Fibroblast of skin of right biceps (primary cell): ENCODE measurements at regions not wholly inside any gene's neighbourhood (a gene's known extent, or its start where the extent isn't known, plus 50 kb on each side); places are given as distances from the start of the nearest gene placed in this dataset.

ENCODE experiments used
- DNase-seq: peaks from one replicate; pipeline ENCODE4 v3.0.0-alpha.2; 2013

DNA sequence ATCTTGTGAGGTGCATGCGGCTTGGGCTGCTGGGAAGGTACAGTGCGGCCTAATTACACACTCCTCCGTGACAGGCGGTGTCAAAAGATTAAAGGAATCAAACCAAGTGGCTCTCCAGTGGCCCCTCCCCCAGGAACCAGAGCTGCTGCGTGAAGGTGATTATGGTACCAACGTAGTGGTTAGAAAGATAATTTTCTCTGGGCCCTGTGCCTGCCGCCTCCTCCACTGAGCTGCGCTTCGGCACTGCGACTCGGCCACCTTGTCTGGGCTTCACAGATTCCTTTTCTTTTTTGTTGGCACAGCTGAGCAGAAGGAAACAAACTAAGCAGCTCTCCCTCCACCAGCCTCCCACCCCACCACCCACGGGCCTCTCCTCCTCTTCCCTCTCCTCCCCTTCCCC is 113.2 kb upstream of the SDK2 start:
- DNase-seq = no peak

DNA sequence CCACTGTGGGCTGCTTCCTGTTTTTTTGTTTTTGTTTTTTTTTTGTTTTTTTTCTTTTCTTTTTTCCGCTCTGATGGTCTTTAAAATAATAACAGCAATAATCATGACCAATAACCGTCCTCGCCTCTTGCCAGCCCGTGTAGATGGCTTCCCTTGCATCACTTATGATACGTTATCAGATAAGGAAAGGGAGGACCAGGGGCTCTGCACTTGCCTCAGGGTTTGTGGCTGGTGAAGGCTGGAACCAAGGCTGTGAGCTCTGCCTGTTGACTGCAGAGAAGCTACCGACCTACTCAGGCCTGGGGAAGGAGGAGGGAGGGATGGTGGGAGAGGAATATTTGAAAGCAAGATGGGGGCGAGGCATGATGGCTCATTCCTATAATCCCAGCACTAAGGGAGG is 114.0 kb upstream of the SDK2 start:
- DNase-seq = no peak

DNA sequence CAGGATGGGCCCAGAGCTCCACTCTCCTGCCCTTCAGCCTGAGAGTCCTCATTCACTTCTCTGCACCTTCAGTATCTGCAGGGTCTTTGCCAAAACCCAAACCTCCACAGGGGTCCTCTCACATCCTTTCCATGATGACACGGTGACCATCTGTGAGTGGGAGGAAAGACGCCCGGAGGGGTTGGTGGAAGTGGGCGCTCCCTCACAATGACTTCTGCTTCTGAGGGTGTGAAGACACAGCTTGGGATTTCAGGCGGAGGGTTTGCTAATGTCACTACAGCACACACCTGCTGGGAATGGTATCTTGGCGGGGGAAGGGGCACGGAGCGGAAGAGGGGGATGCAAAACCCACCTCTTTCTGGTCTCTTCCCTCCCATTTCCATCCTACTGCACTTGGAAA is 115.1 kb upstream of the SDK2 start:
- no peak for DNase-seq

DNA sequence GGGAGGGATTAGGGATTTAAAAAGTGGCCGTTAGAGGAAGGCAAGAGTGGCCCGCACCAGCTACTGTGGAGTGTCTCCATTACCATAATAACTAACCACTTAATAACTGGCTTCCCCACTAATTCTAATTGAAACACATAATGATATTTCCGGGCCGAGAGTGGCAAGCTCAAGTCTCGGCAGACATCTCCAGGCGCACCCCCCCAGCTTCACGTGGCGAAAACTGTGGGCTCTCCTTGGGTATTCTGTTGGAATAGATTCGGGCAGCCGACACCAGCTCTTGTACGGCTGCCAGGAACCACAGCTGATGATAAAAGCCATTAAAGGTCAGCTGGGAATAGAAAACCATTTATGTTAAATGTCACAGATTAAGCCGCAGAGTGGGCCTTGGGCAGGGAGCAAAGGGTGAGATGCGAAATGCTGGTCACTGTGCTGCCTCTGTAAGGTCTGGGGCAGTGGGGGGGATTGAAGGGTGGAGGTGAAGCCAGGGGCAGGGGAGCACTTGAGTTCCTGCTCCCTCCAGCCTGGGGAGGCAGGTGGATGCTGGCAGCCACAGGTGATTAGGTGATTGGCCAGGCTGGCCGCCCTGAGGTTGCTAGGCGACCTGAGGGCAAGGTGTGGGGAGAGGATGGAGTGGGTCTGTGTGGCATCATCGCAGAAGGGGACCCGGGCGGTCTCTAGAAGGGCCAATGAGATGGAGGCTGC is 115.6 kb upstream of the SDK2 start:
- DNase-seq = no peak

DNA sequence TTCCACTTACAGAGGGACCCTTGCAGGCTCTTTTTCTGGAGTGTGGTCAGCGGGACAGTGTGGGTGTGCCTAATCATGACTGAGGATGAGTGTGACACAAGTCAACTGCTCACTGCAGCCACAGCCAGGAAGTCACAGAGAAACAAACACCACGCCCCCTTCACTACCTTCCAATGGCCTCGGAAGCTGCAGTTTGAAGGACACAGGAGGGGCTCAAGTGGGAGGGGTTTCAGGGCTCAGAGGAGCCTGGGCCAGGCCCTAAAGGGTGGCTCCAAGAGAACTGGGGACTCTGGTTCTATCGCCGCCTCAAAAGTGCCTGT is 116.2 kb upstream of the SDK2 start:
- DNase-seq = no peak

DNA sequence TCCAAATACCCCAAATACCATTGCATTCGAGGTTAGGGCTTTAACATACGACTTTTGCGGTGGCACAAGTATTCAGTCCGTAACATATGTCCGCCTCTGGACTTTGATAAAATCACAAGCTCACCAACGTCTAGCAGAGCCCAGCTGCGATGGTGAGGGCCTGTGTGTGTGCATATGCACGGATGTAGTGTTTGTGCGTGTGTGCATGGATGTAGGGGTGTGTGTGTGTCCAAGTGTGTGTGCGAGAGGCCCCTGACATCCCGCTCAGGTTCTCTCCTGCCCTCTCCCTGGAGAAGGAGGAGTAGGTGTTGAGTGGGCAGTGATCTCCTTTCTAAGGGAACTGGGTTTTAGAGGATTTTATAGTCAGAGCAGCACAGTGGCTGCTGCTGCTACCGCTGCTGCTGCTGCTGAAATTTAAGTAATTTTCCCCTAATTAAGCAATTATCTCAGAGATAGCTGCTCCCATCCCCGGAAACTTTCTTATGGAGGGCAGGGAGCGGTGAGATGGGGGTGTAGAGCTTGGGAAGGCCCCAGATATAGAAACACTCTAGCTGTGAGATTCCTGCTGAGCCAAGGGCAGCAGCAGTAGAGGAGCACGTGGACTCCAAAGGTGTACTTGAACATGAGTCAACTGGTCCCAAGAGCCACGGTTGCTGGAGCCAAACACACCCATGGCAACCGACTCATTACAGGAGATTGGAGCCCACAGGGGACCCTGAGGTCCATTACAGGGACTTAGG is 121.7 kb upstream of the SDK2 start:
- no peak for DNase-seq

DNA sequence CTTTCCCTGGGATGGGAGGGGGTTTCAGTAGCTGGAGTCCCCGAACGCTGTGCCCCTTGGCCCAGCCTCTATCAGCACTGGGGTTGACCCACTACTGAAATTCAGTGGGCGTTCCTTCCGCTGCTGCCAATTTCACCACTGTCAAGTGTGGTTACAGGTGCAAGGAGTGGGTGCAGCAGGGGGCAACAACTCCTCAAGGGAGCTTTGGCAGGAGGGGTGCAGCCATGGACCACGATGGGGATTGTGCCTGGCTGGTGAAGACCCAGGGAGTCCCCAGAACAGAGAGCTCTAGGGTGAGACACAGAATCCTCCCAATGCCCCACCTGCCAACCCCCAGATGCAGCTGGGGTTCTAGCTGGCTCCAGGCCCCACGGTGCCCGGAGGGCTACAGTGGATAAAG is 123.5 kb upstream of the SDK2 start:
- no peak for DNase-seq

DNA sequence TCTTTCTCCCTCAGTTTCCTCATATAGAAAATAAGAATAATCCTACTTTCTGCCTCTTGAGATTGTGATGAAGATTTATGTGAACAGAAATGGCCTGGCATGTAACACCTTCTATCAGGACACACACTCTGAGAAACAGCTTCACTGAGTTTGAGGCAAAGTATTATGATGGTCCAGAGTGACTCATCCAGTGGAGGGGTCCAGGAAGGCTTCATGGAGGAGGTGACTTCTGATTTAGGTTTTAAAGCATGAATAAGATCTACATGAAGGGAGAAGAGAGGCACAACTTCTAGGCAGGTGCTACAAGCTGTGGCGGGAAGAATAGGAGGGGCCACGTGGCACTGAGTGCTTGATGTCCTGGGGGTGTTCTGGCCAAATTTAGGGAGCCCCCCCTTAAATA is 124.4 kb upstream of the SDK2 start:
- no peak for DNase-seq

DNA sequence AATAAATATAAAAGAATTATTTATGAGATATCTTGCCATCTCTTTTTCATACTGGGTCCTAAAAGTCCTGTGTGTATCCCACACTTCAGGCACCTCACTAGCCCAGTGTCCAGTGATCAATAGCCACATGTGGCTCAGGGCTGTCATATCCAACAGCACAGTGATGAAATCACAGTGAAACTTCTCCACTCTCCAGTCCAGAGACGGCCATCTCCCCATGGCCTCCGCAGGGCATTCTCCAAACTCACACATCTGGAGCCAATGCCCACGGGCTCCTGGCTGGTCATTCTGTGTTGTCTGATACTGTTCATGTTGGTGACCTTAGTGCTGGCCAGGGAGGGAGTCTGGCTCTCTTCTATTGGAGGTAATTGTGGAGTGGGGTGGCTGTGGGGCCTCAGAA is 125.2 kb upstream of the SDK2 start:
- no peak for DNase-seq

DNA sequence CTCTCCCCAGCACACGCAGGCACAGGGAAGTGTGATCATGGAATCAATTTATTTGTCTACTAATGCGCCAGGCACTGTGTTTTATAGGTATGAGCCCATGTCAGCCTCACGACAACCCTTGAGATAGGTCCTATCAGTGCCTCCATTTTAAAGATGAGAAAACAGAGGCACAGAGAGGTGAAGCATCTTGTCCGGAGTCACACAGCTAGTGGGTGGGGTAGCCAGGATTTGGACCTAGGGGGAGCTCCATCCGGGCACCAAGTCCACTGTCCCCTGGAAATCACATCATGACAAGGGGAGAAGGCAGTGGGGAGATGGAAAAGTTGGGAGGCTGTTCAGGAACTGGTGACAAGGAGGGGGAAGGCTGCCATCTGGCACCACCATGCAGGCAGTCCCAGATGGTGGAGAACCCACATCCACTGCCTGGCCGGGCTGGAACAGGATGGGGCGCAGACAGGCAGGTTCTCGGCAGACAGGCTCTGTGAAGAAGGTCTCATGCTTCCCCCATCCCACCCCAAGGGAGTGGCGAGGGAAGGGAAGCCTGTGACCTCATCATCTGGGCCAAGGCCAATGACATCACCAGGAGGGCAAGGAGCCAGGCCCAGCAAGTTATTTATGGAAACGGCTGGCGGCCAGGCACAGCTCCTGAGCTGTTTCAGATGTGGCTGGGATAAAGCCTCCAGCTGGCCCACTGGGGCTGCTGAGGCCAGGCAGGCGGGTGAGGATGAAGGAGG is 126.0 kb upstream of the SDK2 start:
- DNase-seq = peak; percentile 94

DNA sequence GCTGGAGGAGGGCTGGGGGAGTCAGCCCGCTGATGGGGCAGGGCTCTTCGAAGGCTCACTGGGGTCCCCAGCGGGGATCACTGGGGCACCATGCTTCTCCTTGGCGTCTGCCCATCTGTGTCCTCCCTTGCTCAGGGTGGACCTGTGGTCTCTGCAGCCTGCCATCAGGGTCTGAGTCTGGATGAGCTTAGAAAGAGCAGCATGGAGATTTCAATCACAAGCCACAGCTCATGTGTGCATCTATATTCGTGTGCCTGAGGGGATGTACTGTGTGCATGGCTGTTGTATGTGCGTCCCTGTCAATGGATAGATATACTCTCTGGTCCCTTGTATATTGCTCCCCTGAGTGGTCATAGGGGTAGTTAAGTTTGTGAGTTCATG is 126.6 kb upstream of the SDK2 start:
- no peak for DNase-seq

DNA sequence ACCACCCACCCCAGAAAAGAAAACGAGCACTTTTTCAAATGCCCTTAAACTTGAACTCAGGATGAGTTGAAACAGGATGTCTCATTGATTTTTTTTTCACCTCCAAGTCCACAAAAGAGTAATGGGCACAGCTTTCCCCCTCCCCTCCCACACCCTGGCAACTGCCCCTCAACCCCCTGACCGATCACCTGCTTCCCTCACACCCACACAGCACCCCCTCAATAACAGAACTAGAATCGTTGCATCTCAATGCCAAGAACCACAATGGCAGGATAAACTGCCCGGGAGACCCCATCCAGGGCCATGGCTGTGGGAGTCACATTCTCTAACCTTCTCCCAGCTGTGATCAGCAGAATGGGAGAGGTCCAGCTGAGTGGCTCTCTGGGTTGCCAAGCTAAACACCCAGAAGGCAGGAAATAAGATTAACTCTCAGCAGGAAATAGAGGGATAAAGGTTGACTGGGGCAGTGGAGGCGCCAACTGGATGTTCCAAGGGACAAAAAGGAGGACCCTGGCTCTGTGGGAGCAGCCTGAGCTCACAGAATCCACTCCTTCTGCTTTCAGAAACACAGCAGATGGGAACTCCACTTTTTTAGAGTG is 128.0 kb upstream of the SDK2 start:
- DNase-seq = no peak

DNA sequence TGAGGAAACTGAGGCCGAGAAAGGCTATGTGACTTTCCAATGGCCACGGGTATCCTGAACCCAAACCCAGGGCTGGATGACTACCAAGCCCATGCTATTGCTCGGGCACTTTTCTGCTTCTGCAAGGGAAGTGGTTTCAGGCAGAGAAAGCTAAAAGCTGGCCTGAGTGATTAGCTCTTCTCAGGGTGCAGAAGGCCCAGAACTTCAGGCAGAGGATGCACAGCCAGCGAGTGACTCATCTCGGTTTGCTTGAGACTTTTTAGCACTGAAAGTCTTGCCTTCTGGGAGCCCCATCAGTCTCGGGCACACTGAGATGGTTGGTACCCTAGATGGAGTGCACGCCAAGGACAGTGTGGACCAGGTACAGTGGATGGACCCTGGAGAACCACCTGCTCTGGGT is 129.5 kb upstream of the SDK2 start:
- DNase-seq = peak; percentile 38

DNA sequence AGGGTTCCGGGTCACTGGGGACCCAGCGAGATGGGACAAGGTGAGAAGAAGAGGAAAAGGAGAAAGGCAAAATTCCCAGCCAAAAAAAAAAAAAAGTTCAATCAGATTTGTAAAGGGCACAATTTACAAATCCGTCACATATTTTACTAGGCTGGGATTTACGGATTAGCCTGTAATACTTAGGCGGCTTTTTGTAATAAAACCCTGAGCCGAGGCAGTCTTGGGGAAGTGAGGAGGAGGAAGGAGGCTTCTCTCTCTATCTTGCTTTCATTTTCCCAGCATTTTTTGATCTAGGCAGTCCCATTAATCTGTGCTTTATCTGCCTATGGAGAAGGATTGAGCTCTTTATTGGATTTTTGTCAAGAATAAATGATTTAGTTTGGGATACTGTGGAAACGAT is 130.6 kb upstream of the SDK2 start:
- no peak for DNase-seq

DNA sequence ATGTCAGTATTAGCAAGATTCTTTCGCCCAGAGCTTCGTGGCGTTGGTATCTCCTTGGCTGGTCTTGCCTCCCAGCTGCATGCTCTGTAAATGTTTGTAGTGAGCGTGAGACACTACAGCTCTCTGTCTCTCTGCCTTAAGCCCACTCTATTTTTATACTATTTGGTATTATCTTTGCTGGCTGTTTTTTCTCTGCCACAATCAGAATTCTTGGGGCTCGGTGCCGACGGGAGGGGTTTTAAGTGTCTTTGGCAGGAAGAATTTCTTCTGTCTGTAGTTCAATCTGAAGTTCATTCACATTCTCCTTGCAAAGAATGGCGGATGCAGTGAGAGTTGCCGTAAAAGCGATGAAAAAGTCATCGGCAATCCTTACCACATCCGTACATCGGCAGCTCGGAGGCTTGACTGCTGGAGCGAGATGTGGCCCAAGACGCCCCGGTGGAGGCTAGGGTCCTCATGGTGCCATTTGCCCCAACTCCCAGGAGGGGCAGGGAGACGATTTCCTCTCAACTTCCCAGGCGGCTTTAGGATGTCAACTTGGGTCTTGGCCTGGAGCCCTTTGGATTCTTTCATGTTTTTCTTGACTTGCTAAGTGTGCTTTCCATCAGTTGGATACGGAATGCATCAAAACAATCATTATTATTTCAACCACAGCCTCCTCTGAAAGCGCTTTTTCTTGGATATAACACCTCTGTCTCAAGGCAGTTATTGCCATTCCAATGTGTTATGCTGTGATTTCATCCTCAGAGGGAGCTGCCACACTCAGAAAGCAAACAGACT is 132.3 kb upstream of the SDK2 start:
- DNase-seq = no peak

DNA sequence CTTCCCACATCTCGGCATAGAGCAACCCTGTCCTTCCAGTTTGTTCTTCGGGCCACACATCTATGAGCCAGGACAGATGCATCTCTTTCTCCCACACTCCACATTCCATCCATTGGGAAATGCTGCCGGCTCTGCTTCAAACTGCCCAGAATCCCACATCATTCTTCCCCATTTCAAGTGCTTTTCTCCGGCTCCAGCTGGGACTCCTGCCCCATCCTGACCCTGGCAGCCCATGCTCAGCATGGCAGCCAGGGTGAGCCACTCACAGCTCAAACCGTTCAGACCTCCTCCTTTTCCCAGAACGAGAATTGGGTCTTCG is 132.8 kb upstream of the SDK2 start:
- no peak for DNase-seq

DNA sequence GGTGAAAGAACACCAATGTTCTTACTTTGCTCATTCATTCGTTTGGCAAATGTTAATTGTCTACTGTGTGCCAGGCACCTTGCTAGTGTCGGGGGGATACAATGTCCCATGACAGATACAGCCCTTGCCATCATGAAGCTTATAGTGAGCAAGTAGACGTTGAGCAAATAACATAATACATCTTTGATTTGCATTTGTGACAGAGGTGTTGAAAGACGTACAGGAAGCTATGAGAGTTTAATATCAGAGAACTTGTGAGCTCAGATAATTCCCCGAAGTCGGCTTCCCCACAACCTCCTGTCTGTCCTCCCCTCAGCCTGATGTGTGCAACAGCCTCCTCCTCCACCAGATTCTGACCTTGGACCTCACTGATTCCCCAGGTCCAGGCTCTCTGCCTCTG is 138.0 kb upstream of the SDK2 start:
- no peak for DNase-seq

DNA sequence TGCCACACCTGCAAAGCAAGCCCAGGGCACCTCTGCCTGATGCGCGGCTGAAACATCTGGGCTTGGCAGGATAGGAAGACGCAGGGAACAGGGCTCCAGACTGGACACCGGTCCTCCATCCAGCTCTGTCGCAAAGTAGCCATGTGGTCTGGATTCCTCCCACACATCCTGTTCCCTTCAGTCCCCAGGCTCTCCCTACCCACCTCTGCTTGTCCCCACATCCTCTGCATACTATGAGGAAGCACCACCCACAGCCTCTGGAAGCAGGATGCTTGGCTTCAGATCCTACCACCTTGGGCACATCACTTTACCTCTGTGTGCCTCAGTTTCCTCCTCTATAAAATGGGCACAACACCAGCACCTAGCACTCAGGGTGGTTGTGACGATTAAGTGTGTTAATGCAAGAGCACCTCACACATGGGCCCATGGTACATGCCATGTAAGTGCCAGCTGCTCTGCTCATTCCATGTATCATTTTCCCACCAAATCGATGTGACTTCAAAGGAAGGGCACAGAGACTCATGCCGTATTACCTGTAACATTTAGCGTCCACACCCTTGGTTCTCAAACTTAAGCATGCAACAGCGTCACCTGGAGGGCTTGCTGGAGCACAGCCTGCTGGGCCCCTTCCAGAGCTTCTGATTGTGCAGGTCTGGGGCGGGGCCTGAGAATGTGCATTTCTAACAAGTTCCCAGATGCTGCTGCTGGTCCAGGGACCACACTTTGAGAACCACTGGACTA is 138.6 kb upstream of the SDK2 start:
- no peak for DNase-seq

DNA sequence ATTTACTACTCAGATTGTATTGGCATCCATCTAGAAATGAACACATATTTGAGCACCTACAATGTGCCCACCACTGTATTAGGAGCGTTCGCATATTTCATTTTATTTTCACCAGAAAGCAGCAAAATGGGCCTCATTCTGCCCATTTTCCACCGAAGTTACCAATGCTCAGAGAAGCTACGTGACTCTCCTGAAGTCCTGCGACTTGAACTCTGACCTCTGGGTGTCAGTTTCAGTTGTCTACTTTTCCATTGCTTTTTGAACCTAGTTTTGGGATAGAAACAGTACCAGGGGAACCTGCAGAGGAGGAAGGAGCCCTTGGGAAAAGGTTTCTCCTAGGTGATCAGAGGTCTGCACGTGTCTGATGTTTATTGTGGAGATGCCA is 139.1 kb upstream of the SDK2 start:
- no peak for DNase-seq

DNA sequence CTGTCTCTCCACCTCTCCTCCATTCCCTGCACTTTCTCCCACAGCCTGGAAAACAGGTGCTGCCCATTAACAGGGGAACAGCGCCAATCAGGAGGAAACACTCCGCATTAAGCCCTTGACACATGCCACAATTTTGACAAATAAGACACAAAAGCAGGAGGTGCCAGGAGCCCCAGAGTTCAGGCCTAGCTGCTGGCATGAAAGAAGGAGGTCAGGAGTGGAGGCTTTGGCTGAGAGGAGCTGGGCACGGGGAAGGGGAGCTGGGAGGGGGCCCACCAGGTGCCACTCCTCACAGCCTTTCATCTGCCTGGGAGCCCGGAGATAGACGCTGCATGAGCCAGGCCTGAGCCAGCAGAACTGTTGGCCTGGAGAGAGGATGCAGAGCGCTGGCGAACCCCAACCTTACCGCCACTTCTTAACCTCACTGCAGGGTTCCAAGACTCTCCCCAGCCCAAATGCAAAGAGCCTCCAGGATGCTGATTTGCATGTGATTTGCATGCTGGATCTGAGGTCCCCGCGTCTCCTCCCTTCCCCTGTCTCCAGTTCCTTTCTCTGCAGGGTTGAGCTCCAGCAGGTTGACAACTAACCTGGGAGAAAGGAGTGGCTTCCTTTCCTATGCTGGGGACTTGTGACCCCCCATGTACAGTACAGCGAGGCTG is 139.8 kb upstream of the SDK2 start:
- no peak for DNase-seq

DNA sequence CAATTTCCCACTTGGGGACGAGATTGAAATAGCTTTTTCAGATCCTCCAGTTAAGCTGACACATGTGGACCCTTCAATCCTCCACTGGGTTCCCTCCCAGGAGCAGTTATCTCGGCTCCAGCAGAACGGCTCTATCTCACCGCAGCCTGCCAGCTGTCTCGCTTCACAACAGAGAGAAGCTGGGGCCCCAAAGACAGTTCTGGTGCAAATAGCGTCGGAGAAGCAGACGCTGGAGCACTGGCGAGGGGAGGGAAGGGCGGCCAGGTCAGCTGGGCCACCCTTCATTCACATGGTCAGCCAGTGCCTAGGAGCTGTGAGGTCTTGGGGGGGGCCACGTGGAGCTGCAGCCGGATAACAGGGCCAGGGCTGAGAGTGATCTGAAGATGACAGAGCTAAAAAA is 141.3 kb upstream of the SDK2 start:
- no peak for DNase-seq
